ENCODE measurements at regions not wholly inside any gene's neighbourhood (a gene's known extent, or its start where the extent isn't known, plus 50 kb on each side); places are given as distances from the start of the nearest gene placed in this dataset.

GRCh38 chr9:86648156-86648827 is 294.1 kb upstream of the TUT7 start:
- ATAC-seq (no peak), DNase-seq (ENCODE audit: low spot score) (no peak)
- intact Hi-C loops (cut with DNase I) = no loop called here

GRCh38 chr9:86645303-86645702 is 291.1 kb upstream of the TUT7 start:
- intact Hi-C loops (cut with DNase I) = no loop called here
- ATAC-seq (no peak), DNase-seq (ENCODE audit: low spot score) (no peak)

GRCh38 chr9:86644675-86645034 is 290.4 kb upstream of the TUT7 start:
- ATAC-seq = no peak
- intact Hi-C loops (cut with DNase I) = no loop called here
- DNase-seq (ENCODE audit: low spot score) = no peak

GRCh38 chr9:86643946-86644674 is 289.9 kb upstream of the TUT7 start:
- intact Hi-C loops (cut with DNase I) = no loop called here
- no peak for ATAC-seq
- no peak for DNase-seq (ENCODE audit: low spot score)

GRCh38 chr9:86642721-86643120 is 288.5 kb upstream of the TUT7 start:
- intact Hi-C loops (cut with DNase I) = no loop called here
- ATAC-seq (no peak), DNase-seq (ENCODE audit: low spot score) (no peak)

GRCh38 chr9:86641970-86642369 is 287.8 kb upstream of the TUT7 start:
- ATAC-seq (no peak), DNase-seq (ENCODE audit: low spot score) (no peak)
- intact Hi-C loops (cut with DNase I) = no loop called here

- intact Hi-C loops (cut with DNase I) = no loop called here
- ATAC-seq (no peak), DNase-seq (ENCODE audit: low spot score) (no peak)
Measured at GRCh38 chr9:86639899-86640379, 285.7 kb upstream of the TUT7 start.

GRCh38 chr9:86639287-86639686 is 285.1 kb upstream of the TUT7 start:
- no peak for DNase-seq (ENCODE audit: low spot score)

GRCh38 chr9:86638109-86638508 is 283.9 kb upstream of the TUT7 start:
- ATAC-seq = no peak

More at GRCh38 chr9:86639287-86639686, 285.1 kb upstream of the TUT7 start:
- no peak for ATAC-seq
- intact Hi-C loops (cut with DNase I) = no loop called here

GRCh38 chr9:86637515-86637914 is 283.3 kb upstream of the TUT7 start:
- DNase-seq (ENCODE audit: low spot score) = peak; percentile 72
- intact Hi-C loops (cut with DNase I) = no loop called here
- ATAC-seq = peak; percentile 76

More at GRCh38 chr9:86638109-86638508, 283.9 kb upstream of the TUT7 start:
- intact Hi-C loops (cut with DNase I) = no loop called here
- no peak for DNase-seq (ENCODE audit: low spot score)

- ATAC-seq (no peak), DNase-seq (ENCODE audit: low spot score) (no peak)
- intact Hi-C loops (cut with DNase I) = no loop called here
Measured at GRCh38 chr9:86636519-86636918, 282.3 kb upstream of the TUT7 start.

GRCh38 chr9:86636038-86636437 is 281.8 kb upstream of the TUT7 start:
- no peak for DNase-seq (ENCODE audit: low spot score)
- intact Hi-C loops (cut with DNase I) = no loop called here

GRCh38 chr9:86634501-86634900 is 280.3 kb upstream of the TUT7 start:
- ATAC-seq = no peak
- intact Hi-C loops (cut with DNase I) = no loop called here
- no peak for DNase-seq (ENCODE audit: low spot score)

More at GRCh38 chr9:86636038-86636437, 281.8 kb upstream of the TUT7 start:
- no peak for ATAC-seq

- ATAC-seq (no peak), DNase-seq (ENCODE audit: low spot score) (no peak)
- intact Hi-C loops (cut with DNase I) = no loop called here
Measured at GRCh38 chr9:86633945-86634344, 279.7 kb upstream of the TUT7 start.

GRCh38 chr9:86632537-86632936 is 278.3 kb upstream of the TUT7 start:
- DNase-seq (ENCODE audit: low spot score) = no peak
- intact Hi-C loops (cut with DNase I) = no loop called here
- ATAC-seq = peak; percentile 37

- intact Hi-C loops (cut with DNase I) = no loop called here
- DNase-seq (ENCODE audit: low spot score) (no peak), ATAC-seq (no peak)
Measured at GRCh38 chr9:86629530-86629929, 275.3 kb upstream of the TUT7 start.

- intact Hi-C loops (cut with DNase I) = no loop called here
- DNase-seq (ENCODE audit: low spot score) (no peak), ATAC-seq (no peak)
Measured at GRCh38 chr9:86626802-86627201, 272.6 kb upstream of the TUT7 start.

- DNase-seq (ENCODE audit: low spot score) (no peak), ATAC-seq (no peak)
- intact Hi-C loops (cut with DNase I) = no loop called here
Measured at GRCh38 chr9:86624630-86625029, 270.4 kb upstream of the TUT7 start.

GRCh38 chr9:86614871-86615849 is 260.9 kb upstream of the TUT7 start:
- peak; percentile 34 for ATAC-seq
- DNase-seq (ENCODE audit: low spot score) = no peak
- intact Hi-C loops (cut with DNase I) = no loop called here

Data from sciatic nerve (tissue), 2 donors.